GM23248 (cell line): ENCODE measurements at regions not wholly inside any gene's neighbourhood (a gene's known extent, or its start where the extent isn't known, plus 50 kb on each side); places are given as distances from the start of the nearest gene placed in this dataset.

Experiments used
- EZH2 ChIP-seq: fragments of 200-600 bp; sonication (generic); IDR thresholded peaks from 2 replicates; pipeline ENCODE4 v1.6.1; 2018; ENCODE audit warnings: antibody characterized with exemption, mild to moderate bottlenecking; ENCODE audit not compliant: insufficient read depth, poor library complexity, severe bottlenecking
- EZH2phosphoT487 ChIP-seq: fragments of 200-600 bp; sonication (generic); IDR thresholded peaks from 2 replicates; pipeline ENCODE4 v1.6.1; 2018; ENCODE audit warnings: antibody characterized with exemption, moderate library complexity, mild to moderate bottlenecking, low read depth; ENCODE audit not compliant: insufficient read depth

- no peak for TF ChIP-seq EZH2
- no peak for TF ChIP-seq EZH2phosphoT487
Measured at GRCh38 chr14:88985654-88986053, 161.2 kb downstream of the TTC8 start.
